ENCODE measurements at regions not wholly inside any gene's neighbourhood (a gene's known extent, or its start where the extent isn't known, plus 50 kb on each side); places are given as distances from the start of the nearest gene placed in this dataset.

GRCh38 chr1:113276507-113276906, 113.8 kb upstream of the MAGI3 start:
- Histone ChIP-seq H3K4me3 (ENCODE audit: low read depth in 1 of 3, low read length in 3 of 3) (no peak overlapping the region), H3K27me3 (ENCODE audit: control insufficient read depth in 4 of 4, insufficient read depth in 4 of 4, low read length in 3 of 4) (no peaks in the 10 kb centered on the region), H3K4me1 (ENCODE audit: control insufficient read depth in 4 of 4, insufficient read depth in 4 of 4, low read length in 3 of 4) (no peaks in the 10 kb centered on the region), H3K9me3 (ENCODE audit: control insufficient read depth in 4 of 4, low read length in 3 of 4) (no peaks in the 10 kb centered on the region), H3K9ac (ENCODE audit: low read depth in 1 of 2, low read length in 2 of 2) (no peak overlapping the region), H3K27ac (ENCODE audit: low read depth in 1 of 2, low read length in 2 of 2) (no peak overlapping the region), H3K36me3 (ENCODE audit: control insufficient read depth in 4 of 4, insufficient read depth in 3 of 4, low read depth in 1 of 4, low read length in 3 of 4) (no peaks in the 10 kb centered on the region)
- no peak for TF ChIP-seq JUND (IDR thresholded peaks at IDR 0.05)
- no peak for TF ChIP-seq YY1 (IDR thresholded peaks at IDR 0.05)
- TF ChIP-seq ZBTB33 (IDR thresholded peaks at IDR 0.05) = no peak
- no peak for TF ChIP-seq SP1 (IDR thresholded peaks at IDR 0.05)
- TF ChIP-seq NR2F2 (IDR thresholded peaks at IDR 0.05) = no peak
- TF ChIP-seq GABPA (IDR thresholded peaks at IDR 0.05 in 1 of 2, conservative IDR thresholded peaks at IDR 0.05 in 1 of 2) = no peak
- TF ChIP-seq TAF1 (conservative IDR thresholded peaks at IDR 0.05) = no peak
- no peak for TF ChIP-seq FOXA1 (IDR thresholded peaks at IDR 0.05)
- TF ChIP-seq HNF4G (IDR thresholded peaks at IDR 0.05) = no peak
- TF ChIP-seq FOXA2 (IDR thresholded peaks at IDR 0.05) = no peak
- TF ChIP-seq MAX (IDR thresholded peaks at IDR 0.05) = no peak
- no peak for TF ChIP-seq REST (IDR thresholded peaks at IDR 0.05)
- TF ChIP-seq EGR1 (IDR thresholded peaks at IDR 0.05; ENCODE audit: low read depth in 2 of 2) = no peak
- no peak for TF ChIP-seq RXRA (IDR thresholded peaks at IDR 0.05)
- TF ChIP-seq ATF3 (IDR thresholded peaks at IDR 0.05) = no peak
- no peak for TF ChIP-seq RAD21 (IDR thresholded peaks at IDR 0.05)
- no peak for TF ChIP-seq CTCF (IDR thresholded peaks at IDR 0.05; ENCODE audit: low read depth, low read length, missing input control)
- TF ChIP-seq HNF4A (conservative IDR thresholded peaks at IDR 0.05) = no peak
- WGBS = 86% methylated on average over 4 of the region's 4 CpGs
- no peak for DNase-seq (ENCODE audit: low spot score)
